CD4-positive, alpha-beta T cell treated with Interleukin-15 for 4 hours (primary cell): ENCODE measurements at regions not wholly inside any gene's neighbourhood (a gene's known extent, or its start where the extent isn't known, plus 50 kb on each side); places are given as distances from the start of the nearest gene placed in this dataset.

Experiments used
- DNase-seq: peaks from one replicate; pipeline ENCODE4 v3.0.0-alpha.2; 2020; ENCODE audit warnings: low spot score

- DNase-seq: no peak
Observed at GRCh38 chr15:77733579-77734300, 101.0 kb upstream of the LINGO1 start.

GRCh38 chr15:77732514-77733335 lies 100.0 kb upstream of the LINGO1 start:
- no peak for DNase-seq

- DNase-seq: no peak
Observed at GRCh38 chr15:77731945-77732344, 99.2 kb upstream of the LINGO1 start.

- DNase-seq: no peak
Observed at GRCh38 chr15:77731067-77731466, 98.4 kb upstream of the LINGO1 start.

- DNase-seq: no peak
Observed at GRCh38 chr15:77727635-77728304, 95.1 kb upstream of the LINGO1 start.

GRCh38 chr15:77724715-77725114 lies 92.0 kb upstream of the LINGO1 start:
- DNase-seq: no peak

- no peak for DNase-seq
Observed at GRCh38 chr15:77723756-77724155, 91.0 kb upstream of the LINGO1 start.

GRCh38 chr15:77722759-77723460 lies 90.2 kb upstream of the LINGO1 start:
- DNase-seq: no peak

GRCh38 chr15:77721963-77722362 lies 89.3 kb upstream of the LINGO1 start:
- DNase-seq: no peak

GRCh38 chr15:77720655-77721054 lies 87.9 kb upstream of the LINGO1 start:
- no peak for DNase-seq

GRCh38 chr15:77720173-77720572 lies 87.5 kb upstream of the LINGO1 start:
- DNase-seq: no peak

- DNase-seq: no peak
Observed at GRCh38 chr15:77719450-77719849, 86.7 kb upstream of the LINGO1 start.

GRCh38 chr15:77717333-77717990 lies 84.8 kb upstream of the LINGO1 start:
- no peak for DNase-seq

- DNase-seq: no peak
Observed at GRCh38 chr15:77716632-77717332, 84.1 kb upstream of the LINGO1 start.

- DNase-seq: no peak
Observed at GRCh38 chr15:77715860-77716259, 83.1 kb upstream of the LINGO1 start.

GRCh38 chr15:77715051-77715450 lies 82.3 kb upstream of the LINGO1 start:
- no peak for DNase-seq

- DNase-seq: no peak
Observed at GRCh38 chr15:77714555-77714954, 81.8 kb upstream of the LINGO1 start.

- no peak for DNase-seq
Observed at GRCh38 chr15:77714023-77714422, 81.3 kb upstream of the LINGO1 start.

- no peak for DNase-seq
Observed at GRCh38 chr15:77713281-77713680, 80.6 kb upstream of the LINGO1 start.

GRCh38 chr15:77712438-77712837 lies 79.7 kb upstream of the LINGO1 start:
- DNase-seq: no peak

- DNase-seq: no peak
Observed at GRCh38 chr15:77710637-77711036, 77.9 kb upstream of the LINGO1 start.
